GM21528 (cell line): ENCODE measurements at regions not wholly inside any gene's neighbourhood (a gene's known extent, or its start where the extent isn't known, plus 50 kb on each side); places are given as distances from the start of the nearest gene placed in this dataset.

Experiments used
- ATAC-seq: cut with Tn5 transposase; IDR thresholded peaks from one replicate; pipeline ENCODE4 v1.9.1; 2021; ENCODE audit warnings: mild to moderate bottlenecking, moderate library complexity; ENCODE audit not compliant: unreplicated experiment, low FRiP score

DNA sequence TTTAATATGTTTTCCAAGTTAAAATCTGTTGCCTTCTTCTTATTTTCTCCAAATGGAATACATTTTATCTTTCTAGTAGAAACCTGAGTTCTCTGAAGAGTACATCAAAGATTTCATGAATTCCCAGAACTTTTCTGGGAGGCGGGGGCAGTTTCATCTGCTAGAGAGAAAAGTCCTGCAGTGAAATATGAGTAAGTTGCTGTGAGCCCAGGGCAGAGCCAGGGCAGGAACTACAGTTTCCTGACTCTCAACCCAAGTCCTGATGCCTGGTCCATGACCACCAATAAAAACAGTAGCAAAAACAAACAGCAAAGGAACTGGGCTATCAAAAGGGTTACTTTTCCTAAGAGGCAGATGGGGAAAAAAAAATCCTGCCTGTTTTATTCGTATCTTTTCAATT lies 239.4 kb upstream of the CTSO start:
- no peak for ATAC-seq

DNA sequence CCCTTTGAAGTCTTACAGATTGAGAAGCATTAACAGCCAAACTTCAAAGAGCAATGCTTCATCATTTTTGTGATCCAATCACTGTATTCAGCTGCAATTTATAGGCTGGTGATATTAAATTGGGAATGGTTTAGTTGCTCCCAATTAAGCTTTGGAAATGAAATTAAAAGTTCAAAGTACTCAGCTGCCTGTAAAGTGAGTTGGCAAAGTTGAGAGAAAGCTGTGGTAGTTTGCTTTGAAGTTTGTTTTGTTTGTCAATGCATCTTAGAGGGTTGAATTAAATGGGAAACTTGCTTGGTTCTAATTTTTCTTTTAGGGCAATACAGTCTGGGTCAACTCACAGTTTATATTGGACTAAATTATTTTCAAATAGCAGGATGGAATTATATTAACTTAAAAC lies 238.4 kb upstream of the CTSO start:
- ATAC-seq: no peak

GRCh38 chr4:156191044-156191781 lies 237.5 kb upstream of the CTSO start:
- ATAC-seq: no peak

GRCh38 chr4:156190615-156191014 lies 236.9 kb upstream of the CTSO start:
- ATAC-seq: no peak

DNA sequence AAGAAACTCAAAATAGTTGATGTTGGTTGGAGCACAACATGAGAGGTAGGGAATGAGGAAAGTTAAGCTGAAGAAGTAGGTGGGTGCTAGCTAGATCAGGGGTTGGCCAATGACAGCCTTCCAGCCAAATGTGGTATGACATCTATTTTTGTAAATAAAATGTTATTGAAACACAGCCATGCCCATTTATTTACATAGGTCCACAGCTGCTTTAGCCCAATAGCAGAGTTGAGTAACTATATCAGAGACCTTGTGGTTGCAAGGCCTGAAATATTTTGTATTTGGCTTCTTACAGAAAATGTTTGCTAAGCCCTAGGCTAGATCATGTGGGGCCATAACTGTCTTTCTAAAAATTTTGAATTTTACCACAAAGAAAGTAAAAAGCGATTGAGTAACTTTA lies 234.9 kb upstream of the CTSO start:
- ATAC-seq: no peak

DNA sequence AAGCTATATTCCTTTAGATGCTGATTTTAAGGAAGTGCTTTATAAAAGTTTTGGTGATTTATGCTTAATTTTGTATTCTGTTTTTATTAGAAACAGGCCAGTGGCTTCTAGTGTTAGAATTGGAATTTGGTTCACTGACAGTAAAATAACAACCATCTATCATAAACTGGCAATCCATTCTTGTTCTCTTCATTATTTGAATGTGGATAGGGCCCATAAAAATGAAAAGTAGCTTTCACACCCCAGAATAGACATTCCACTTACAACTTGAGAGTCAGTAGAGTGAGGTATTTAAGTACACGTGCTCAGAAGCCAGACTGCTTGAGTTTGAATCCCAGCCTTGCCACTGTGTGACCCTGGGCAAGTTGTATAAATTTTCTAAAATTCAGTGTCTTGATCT lies 232.4 kb upstream of the CTSO start:
- no peak for ATAC-seq

- no peak for ATAC-seq
Observed at GRCh38 chr4:156185514-156186055, 231.9 kb upstream of the CTSO start.

- no peak for ATAC-seq
Observed at GRCh38 chr4:156182269-156182668, 228.6 kb upstream of the CTSO start.

DNA sequence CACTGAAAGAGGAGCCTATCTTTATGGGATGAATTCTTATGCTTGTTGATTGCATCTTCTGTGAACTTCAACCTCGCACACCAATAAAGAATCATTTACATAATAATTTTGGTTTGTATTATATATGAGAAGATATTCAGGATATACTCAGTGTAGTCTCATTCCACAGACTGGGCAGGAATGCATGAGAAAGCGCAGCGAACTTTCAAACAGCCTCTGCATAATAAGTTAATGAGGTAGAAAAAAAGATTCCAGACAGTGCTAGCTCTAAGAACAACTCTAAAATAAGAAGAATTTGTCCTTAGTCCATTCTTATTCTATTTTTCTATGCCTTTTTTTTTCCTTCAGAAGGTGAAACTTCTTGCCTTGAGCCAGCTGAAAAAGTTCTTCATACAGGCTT lies 224.3 kb upstream of the CTSO start:
- ATAC-seq: no peak

DNA sequence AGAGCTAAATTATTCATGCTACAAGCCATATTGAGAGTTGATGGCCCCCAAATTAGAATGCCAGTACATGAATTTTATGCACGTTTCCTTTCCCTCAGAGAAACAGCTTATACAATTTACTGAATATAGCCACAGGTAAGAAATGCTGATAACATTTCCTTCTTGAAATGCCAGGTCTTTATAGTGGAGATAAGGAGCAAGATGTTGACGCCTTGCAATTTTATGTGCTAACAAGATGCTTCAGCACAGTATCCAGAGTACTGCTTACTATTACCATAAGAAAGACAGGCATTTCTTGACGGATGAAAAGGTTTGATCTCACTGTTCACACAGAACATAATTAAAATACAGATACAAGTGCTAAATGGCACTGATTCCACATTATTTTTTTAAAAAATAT lies 223.2 kb upstream of the CTSO start:
- no peak for ATAC-seq

GRCh38 chr4:156173937-156174336 lies 220.3 kb upstream of the CTSO start:
- no peak for ATAC-seq

DNA sequence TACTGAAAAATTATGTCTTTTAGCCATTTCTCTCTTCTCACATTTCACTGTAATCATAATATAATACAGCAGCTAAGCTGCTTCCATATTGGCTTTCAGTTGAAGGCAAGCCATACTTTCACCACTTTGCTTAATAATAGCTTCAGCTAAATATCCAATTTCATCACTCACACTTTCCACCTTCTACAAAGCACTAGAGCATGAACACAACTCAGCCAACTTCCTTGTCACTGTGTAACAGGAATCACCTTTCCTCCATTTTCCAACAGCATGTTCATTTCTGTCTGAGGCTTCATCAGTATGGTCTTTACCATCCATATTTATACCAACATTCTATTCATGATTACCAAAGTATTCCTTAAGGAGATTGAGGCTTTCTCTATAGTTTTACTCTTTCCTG lies 219.8 kb upstream of the CTSO start:
- ATAC-seq: no peak

DNA sequence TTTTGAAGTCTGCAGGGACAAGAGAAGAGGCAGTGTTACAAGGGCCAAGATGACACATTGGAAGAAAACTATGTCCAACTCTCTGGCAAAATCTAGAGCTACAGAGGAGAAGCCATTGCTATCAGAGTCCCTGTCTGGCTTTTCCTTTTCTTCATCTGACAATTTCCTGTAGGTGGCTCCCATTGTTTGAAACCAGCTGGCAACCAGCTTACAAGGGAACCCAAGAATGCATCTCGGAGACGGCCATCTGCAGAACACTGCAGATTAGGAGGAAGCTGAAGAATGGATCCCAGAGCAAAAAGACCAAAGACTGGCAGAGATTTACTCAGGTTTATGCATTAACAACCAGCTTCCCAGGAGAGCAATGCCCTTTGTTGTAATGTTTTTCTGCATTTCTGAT lies 216.2 kb upstream of the CTSO start:
- ATAC-seq: no peak

GRCh38 chr4:156169011-156169410 lies 215.3 kb upstream of the CTSO start:
- peak; percentile 58 for ATAC-seq

DNA sequence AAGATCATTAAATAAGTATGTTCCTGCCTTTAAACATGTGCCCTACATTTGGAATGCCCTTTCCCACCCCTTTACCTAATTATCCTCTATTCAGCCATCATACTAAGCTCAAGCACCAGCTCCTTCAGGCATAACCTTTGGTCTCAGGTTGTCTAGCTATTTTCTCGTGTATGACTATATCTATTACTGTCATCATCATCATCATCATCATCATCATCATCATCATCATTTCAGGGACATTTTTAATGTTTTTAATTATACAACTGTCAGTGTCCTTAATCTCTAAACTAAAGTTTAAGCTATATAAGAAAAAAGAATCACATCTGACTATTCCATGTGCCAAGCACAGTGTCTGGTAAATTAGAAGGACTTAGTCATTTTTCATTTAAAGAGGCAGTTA lies 214.6 kb upstream of the CTSO start:
- no peak for ATAC-seq

DNA sequence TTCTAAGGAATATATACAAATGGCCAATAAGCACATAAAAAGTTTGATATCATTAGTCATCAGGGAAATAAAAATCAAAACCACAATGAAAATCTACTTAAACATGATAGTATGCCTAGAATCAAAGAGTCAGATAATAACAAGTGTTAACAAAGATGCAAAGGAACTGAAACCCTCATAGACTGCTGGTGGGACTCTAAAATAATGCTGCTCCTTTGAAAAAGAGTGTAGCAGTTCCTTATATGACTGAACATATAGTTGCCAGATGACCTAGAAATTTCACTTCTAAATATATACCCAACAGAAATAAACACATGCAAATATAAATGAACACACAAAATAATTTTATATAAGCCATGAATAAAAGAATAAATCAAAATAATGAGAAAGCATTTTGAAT lies 205.1 kb upstream of the CTSO start:
- ATAC-seq: no peak

DNA sequence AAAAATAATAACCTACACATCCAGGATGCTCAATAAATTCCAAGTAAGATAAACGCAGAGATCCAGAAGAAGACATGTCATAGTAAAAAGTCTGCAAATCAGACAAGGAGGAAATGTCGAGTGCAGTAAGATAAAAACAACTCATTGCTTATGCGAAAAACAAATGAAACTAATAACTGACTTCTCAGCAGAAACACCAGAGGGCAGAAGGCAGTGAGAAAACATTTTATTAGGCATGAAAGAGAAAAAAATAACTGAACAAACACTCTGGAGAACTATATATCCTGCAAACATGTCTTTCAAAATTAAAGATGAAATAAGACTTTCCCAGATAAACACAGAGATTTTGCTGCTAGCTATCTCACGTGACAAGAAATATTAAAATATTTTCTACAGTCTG lies 201.3 kb upstream of the CTSO start:
- no peak for ATAC-seq

DNA sequence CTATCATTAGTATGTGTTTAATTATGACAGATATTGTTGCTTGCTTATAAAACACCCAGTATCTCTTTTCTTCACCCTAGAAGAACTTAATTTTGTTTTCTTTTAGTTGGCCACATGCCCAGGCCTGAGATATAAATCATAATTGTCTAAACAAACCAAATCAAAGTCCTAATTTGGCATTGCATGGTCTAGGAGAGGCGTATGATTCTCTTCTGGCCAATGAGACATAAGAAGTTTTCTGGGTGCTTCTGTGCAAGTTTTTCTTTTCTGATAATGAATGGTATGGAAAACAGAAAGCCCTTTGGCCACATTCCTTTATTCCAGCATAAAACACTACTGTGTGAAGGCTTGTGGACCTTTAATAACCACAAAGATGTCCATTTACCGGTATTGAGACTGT lies 192.9 kb upstream of the CTSO start:
- ATAC-seq: no peak

- ATAC-seq: no peak
Observed at GRCh38 chr4:156144961-156145360, 191.3 kb upstream of the CTSO start.

DNA sequence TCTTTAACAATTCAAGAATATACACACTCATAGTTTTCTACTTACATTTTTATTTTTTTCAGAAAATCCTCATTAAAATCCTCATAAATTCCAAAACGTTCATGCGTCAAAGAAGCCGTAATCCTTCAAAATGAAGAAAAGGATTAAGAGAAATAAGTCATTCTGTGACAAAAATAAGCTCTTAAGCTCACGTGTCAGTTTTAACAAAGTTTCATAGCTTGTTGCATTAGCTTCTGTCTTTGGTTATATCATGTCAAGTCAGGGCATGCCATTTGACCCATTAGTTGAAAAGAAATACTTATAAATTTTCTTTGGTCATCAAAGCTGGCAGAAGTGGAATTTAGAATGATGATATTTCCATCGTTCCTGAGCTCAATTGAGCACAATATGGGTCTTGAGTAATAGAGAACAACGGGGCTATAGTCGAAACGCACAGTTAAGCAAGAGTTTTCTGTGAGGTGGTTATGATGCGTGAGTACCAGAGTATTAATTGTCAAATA lies 185.2 kb upstream of the CTSO start:
- ATAC-seq: no peak

- ATAC-seq: no peak
Observed at GRCh38 chr4:156137679-156138473, 184.2 kb upstream of the CTSO start.

DNA sequence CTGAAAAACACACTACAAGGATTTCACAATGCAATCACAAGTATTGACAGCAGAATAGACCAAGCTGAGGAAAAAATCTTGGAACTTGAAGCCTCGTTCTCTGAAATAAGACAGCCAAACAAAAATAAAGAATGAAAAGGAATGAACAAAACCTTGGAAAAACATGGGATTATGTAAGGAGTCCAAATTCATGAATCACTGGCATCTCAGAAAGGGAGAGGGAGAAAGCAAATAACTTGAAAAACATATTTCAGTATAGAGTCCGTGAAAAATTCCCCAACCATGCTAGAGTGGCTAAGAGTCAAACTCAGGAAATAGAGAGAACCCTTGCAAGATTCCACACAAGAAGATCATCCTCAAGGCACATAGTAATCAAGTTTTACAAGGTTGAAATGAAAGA lies 178.5 kb upstream of the CTSO start:
- no peak for ATAC-seq
